HG03439 (cell line): ENCODE measurements at regions not wholly inside any gene's neighbourhood (a gene's known extent, or its start where the extent isn't known, plus 50 kb on each side); places are given as distances from the start of the nearest gene placed in this dataset.
A peak's percentile ranks its signal among the peaks of the same experiment; 100 is the strongest.

Experiments
- ATAC-seq: cut with Tn5 transposase; IDR thresholded peaks from one replicate; pipeline ENCODE4 v1.9.1; 2021; ENCODE audit warnings: mild to moderate bottlenecking, moderate library complexity; ENCODE audit not compliant: unreplicated experiment

DNA sequence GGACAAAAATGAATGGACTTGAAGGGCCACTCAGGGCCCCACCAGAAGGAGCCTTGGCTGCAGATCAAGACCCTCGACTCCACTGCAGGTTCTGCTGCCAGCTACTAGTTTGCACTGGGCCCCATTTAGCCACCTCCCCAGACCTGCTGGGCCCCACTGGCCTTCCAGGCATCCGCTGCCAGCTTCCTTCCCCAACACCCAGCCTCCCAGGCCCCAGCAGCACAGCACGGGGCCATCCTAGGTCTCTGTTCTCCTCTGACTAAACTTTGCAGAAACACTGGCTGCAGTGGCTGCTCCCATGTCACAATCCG lies 277.4 kb upstream of the KLF14 start:
- ATAC-seq: no peak

DNA sequence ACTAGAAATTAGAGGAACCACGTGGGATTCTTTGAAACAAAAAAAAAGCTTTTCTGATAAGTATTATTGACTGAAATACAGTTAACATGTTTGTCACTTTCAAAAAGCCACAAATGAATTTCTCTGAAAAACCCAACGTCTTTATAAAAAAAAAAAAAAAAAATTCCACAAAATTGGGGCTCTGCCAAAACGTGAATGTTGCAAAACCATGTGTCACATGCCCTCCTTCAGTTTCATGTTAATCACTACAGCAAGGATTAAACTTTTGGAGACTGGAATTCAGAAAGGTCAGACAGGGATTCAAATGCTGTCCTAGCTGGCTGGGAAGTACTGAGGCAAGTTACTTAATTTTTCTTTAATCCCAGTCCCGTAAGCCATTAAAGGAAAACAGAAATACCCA lies 278.0 kb upstream of the KLF14 start:
- no peak for ATAC-seq

DNA sequence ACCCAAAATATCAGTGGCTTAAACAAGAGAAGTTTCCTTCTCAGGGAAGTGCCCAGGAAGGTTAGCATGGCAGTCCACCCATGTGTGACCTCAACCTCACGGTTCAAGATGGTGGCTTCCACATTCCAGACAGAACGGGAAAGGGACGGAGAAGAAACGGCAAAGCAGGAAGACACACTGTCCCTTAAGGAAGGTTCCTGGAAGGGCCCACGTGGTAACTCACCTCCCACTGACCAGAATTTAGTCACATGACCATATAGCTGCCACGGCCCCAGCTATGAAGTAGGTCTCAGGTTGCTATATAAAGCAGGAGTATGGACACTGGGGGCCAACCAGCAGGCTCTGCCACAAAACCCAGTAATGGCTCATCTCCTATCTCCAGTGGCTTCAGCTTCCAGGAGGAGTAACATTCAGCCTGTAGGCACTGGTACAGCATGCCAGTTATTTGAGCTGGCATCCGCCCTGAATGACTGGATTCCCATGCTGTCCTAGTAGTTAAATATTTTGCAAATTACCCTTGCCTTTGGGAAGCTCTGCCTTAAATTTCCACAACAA lies 278.5 kb upstream of the KLF14 start:
- no peak for ATAC-seq

DNA sequence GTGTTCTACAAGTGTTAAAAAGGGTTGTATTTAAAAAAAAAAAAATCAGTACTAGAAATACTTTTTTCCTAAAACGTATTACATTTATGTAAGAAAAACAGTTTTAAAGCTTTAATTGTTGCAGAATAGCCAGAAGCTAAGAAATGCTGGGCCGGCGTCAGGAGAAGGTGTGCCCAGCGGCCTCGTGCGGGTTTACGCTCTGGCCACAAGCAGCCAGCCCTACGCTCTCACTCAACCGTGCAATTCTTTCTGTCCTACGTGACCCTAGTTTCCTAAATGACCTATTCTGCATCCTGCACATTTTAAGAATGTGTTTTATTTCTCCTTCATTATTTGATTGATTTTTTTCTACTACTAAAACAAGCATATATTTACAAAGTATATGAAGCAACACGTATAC lies 279.7 kb upstream of the KLF14 start:
- no peak for ATAC-seq

DNA sequence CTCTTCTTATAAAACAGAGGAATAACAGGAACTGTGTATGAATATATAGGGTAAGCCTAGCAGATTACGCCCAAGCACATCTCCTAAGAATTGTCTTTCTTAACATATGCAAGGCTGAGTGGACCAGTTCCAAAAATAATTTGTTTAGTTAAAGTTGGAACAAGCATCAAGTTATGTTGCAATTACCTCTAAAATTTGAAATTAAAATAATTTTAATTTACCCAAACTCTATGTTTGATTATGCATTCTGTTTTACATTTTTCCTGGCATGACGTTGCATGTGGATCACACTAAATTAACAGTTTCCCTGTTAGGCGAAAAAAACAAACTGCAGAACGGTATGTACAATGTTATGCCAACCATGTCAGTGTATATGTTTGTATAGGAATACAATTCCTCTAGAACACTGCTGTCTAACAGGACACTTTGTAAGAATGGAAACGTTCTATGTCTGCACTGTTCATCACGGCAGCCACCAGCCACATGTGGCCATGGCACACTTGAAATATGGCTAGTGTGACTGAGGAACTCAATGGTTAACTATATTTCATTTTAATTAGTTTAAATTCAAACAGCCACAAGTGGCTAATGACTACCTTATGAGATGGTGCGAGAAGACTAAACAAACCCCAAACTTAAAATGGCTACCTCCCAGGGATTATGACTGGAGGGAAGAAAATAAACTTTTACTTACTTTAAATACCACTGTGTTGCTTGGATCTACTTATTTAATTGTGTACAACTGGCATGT lies 281.1 kb upstream of the KLF14 start:
- no peak for ATAC-seq

DNA sequence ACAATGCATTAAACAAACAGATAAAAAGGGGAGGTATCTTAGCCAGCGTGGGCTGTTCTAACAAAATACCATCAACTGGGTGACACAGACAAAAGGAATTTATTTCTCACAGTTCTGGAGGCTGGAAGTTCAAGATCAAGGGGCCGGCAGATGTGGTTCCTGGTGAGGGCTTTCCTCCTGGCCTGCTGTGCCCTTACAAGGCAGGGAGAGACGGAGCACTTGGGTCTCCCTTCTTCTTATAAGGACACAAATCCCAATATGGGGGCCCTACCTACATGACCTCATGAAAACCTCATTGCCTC lies 281.6 kb upstream of the KLF14 start:
- ATAC-seq: no peak

DNA sequence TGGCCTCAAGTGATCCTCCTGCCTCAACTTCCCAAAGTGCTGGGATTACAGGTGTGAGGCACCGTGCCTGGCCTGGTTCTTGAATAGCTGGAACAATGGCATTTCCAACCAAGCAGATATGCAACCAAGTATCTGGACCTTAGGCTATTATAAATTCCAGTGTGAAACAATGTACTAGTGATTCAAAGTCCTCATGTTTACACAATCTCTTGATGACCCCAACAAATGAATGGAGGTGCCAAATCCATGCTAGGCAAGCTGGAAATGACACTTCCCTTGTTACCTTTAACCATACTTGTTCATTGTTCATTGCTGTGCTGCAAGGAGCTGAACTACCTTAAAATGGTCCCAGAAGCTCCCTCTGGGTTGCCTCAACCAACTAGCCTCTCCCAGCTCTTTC lies 282.2 kb upstream of the KLF14 start:
- ATAC-seq: no peak

DNA sequence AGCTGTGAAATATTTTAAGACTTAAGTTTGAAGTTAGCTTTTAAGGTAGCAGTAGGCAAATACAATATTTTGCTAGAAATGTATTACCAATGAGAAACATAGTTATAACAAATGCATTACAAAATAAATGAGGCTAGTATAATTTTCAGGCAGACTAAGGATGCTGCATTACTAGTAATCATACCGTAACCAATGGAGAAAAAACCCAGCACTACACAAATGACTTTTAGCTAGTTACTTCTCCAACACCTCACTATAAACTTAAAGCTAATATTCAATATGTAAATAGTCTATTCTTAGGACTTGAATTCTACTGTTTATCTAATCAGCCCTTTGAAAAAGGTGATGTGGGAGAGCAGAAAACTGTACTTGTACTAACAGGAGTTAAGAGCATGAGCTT lies 285.3 kb upstream of the KLF14 start:
- ATAC-seq: no peak

DNA sequence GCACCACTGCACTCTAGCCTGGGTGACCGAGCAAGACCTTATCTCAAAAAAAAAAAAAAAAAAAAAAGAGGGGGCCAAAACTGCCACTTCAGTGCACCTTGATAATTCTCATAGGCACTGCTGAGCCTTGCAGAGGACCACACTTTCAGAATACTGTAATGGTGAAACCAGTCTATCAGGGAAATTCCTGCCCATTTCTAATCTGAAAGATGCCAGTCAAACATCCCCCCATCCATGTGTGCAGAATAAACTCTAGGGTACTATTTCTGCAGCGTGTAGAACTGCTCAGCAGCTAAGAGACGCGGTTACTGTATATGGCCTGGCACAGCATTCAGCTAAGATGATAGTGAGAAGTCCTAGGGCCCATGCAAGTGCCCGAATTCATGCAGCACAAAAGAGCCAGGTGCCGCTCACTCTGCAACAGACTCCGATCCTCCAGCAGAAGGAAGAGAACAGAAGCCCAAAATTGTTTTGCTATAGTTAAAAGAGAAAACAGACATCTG lies 286.8 kb upstream of the KLF14 start:
- ATAC-seq: no peak

DNA sequence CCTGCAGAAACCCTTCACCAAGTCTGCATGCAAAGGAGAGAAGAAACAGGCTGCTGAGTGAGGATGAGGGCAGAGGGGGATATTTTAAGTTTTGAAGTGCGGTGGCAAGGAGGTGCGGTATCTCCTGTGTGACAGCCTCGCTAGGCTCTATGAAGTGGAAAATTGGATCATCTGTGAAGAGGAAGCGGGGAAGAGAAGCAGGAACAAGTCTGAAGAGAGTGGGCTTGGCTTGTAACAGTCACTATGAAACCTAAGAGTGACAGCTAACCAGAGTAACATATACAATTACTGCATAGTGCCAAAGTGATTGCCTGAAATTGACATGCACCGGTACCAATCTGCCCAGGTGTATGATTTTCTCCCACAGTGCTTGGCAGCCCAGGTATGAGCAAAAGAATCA lies 287.5 kb upstream of the KLF14 start:
- ATAC-seq: no peak

DNA sequence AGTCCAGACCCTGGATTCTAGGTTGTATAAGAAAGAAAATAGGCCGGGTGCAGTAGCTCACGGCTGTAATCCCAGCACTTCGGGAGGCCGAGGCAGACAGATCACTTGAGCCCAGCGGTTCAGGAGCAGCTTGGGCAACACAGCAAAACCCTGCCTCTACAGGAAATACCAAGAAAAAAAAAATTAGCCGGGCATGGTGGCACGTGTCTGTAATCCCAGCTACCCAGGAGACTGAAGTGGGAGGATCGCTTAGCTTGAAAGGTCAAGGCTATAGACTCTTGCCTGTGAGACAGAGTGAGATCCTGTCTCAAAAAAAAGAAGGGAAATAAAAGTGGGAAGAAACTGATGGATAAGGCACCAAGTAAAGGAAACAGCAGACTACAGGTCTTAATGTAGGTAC lies 287.9 kb upstream of the KLF14 start:
- ATAC-seq: no peak

DNA sequence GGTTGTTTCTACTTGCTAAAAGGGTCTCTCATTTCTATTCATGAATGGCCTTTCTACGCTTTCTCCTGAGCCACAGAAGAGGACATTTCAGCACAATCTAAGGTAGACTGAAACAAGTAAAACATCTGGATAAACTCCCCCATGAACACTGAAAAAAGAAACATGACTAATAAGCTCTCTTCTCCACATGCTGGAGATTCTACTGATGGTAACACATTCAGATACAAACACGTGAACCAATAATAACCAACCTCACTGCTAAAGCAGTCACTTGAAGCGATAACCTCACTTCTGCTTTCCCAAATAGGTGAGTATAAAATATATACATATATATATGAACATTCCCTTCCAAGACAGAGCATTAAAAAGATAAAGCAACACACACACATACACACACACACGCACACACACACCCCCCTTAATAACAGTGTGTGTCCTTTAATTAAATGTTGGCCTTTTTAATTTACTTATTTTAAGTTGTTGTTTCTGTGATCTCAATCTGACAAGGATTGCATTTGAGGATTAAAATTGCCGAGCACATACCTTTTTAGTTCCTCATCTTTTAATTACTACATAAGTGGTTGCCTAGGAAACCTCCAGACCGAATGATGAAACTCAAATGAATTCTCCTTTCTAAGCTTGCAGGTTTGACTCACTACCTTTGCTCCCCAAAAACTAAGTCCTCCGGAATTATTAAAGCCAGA lies 292.4 kb upstream of the KLF14 start:
- no peak for ATAC-seq

DNA sequence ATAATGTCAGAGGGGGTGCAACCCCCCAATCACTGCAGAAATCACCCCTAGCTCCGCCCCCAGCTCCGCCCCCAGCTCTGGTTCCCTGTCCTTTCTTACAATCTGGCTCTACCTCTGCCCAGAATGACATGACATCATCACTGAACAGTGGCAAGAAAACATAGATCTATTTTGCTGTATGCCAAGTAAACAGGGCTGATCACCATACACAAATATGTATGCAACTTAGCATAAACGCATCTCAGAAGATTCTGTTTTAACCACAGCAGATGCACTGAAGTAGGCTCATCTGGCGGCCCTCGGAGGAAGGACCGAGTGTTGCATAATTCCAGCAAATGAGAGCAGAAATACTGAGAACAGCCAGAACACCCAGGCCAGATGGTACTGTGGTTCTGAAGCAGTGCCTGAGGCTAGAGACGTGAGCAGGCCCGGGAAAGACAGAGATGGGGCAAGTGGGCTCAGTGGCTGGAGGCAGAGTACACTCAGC lies 293.3 kb upstream of the KLF14 start:
- peak; percentile 40 for ATAC-seq

DNA sequence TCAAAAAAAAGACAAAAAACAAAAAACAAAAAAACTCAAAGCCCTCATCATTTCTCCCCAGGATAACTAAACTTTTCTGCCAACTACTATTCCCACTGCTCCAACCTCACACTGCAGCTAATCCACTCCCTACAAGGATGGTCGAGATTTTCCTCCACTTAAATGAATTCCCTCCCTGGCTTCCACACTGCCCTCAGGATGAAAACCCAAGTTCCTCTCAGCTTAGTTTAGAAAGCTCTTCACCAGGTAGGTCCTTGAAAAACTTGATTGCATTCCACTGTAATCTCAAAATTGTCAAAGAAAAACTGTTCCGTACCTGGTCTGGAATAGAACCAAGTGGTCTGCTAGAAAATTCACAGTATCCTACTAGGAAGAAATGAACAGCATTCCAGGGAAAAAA lies 294.3 kb upstream of the KLF14 start:
- no peak for ATAC-seq

DNA sequence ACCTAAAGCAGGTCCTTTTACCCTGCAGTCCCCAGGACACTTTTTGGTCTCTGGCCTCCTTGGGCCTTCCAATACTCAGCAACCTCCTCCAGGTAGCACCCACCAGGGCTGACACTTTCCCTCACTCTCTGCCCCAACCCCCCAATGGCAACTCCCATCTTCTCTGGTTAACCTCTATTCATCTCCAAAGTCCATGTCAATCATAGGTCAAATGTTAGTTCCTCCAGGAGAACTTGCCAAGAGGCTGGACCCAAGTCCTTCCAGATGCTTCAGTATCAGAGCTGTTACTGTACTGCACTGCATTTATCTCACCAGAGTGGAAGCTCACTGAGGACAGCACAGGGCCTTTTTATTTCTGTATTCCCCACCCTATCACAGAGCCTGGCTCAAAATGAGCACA lies 295.0 kb upstream of the KLF14 start:
- no peak for ATAC-seq

DNA sequence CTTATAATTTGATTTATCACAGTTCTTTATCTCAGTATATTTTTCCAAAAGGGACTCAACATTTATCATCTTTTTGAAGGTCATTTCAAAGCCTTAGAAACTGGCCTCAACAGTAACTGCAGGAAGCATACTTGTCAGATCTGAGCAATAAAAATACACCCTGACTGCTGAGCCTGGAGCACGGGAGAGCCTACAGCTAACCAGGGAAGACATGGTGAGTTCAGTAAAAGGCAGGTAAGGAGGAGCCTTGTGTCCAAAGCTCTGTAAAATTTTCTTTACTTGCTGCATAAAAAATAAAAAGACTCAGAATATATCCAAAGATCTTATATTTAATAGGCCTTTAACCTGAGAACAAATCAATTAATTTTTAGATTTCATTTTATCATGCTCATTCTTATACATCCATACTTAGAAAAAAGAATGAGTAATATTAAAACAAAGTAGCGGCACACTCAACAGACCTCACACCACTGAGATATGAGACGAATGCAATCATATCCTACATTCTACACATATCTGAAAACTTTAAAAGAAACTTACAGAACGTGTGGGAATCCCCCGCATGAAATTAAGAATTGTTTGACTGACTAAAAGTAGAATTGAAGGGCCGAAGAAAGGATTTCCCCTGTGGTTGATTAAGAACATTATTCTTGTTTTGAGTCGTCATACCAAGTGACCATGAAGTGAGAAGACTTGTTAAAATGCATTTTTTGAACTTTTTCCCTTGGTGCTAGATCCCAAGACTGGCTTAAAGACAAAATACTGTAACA lies 296.4 kb upstream of the MKLN1 start:
- peak; percentile 67 for ATAC-seq

DNA sequence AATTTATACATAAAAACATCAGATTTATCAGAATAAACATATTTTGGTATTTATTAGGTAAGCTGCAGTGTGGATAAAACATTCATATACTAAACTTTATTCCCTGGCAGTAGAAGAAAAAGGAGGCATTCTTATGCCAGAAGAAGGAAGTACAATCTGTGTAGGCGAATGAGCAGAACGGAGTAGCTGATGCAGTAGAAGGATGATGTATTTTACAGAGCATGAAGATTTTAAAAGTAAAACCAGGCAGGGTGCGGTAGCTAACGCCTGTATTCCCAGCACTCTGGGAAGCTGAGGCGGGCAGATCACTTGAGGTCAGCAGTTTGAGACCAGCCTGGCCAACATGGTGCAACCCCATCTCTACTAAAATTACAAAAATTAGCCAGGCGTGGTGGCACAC lies 294.9 kb upstream of the MKLN1 start:
- ATAC-seq: no peak

DNA sequence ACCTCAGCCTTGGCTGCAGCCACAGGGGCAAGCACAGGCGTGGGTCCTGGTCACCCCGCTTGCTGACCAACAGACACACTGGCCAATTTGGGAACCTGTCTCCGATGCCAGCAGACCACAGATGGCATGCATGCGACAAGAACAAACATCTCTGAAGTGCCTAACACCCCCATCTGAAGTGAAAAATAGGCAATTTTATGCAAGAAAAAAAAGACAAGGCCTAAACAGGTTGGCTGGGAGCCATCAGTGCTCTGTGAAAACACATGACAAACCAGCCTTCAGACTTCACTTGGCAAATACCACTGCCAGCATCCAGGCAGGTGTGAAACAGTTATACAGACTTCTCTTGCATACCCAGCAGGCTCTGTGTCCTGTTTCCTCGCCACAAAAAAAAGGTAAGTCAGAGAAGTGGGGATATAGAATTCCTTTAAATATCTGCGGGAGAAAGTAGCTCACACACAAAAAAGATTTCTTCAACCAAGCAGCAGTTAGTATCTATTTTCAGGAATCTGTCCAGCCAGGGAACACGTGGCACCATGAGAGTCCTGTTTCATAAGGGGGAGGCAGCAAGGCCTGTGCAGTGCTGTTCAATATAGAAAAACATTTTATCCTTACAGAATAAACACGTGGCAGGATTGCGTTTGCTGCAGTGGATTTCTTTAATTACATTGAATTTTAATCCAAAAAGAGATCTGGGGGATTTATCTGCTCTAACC lies 293.4 kb upstream of the MKLN1 start:
- ATAC-seq: no peak

DNA sequence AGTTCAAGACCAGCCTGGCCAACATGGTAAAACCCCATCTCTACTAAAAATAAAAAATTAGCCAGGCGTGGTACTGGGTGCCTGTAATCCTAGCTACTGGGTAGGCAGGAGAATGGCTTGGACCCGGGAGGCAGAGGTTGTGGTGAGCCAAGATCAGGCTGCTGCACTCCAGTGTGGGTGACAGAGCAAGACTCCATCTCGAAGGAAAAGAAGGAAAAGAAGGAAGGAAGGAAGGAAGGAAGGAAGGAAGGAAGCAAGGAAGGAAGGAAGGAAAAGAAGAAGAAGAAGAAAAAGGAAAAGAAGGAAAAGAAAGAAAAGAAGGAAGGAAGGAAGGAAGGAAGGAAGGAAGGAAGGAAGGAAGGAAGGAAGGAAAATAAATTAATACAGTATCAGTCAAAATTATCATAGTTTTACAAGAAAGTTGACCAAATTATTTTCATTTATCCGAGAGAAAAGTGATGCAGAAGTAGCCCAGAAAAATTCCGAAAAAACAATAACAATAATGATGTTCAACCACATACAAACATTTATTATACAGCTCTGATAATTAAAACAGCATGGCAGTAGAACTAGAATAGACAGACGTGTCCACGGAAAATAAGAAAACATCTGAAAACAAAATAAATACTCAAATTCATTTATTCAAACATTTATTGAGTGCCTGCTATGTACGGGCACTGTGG lies 292.4 kb upstream of the MKLN1 start:
- ATAC-seq: no peak

DNA sequence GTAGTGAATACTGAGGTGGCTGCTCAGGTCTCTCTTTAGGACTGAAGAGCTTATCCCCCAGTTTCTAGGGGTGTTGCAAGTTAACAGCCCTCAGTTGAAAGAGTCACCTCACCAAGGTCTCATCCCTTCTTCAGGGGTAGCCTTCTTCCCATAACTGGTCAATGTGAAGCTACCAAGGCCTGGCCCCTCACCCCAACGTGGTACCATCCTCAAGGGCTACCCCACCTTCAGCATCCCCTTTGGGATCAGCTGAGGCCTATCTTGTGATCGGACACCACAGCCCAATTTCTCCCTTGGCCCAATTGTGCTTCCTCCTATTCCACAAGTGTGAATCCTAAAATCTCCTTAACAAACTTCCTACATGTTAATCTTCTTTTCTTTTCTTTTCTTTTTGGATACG lies 289.5 kb upstream of the MKLN1 start:
- ATAC-seq: no peak

DNA sequence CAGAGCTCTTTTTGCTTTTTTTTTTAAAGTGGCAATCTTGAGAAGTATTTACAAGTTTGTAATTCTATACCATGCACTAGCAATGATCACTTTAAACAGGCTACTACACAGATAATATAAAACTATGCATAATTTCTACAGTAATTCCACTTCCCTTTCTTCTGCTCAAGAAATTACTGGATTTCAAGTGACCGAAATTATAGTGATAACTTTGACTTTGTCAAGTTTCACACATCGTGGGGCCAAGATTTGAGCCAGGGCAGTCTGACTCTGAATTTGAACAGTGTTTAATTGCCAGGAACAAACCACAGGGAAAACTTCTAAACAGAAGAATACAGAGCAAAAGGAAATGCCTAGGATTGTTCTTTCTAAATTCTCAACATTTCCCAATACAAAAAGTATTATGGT lies 288.3 kb upstream of the MKLN1 start:
- no peak for ATAC-seq
